ENCODE measurements at regions not wholly inside any gene's neighbourhood (a gene's known extent, or its start where the extent isn't known, plus 50 kb on each side); places are given as distances from the start of the nearest gene placed in this dataset.

GRCh38 chr6:168181876-168182275 is 102.9 kb upstream of the FRMD1 start:
- Mint-ChIP-seq H3K27ac (no peak overlapping the region), H3K36me3 (ENCODE audit: insufficient read depth) (no peaks in the 10 kb centered on the region), H3K27me3 (peaks cover 28% of the 10 kb centered on the region), H3K9me3 (ENCODE audit: low read depth) (no peaks in the 10 kb centered on the region), H3K4me1 (ENCODE audit: low read depth) (peaks cover 10% of the 10 kb centered on the region), H3K4me3 (ENCODE audit: low read depth) (no peak overlapping the region)
- DNase-seq (ENCODE audit: low spot score, unreplicated experiment) = no peak
- TF ChIP-seq CTCF (IDR thresholded peaks at IDR 0.05; ENCODE audit: unreplicated experiment) = no peak

- no peaks in the 10 kb centered on the region for H3K36me3 Mint-ChIP-seq (ENCODE audit: insufficient read depth)
- H3K4me3 Mint-ChIP-seq (ENCODE audit: low read depth) = no peak overlapping the region
- peaks cover 28% of the 10 kb centered on the region for H3K27me3 Mint-ChIP-seq
- TF ChIP-seq CTCF (IDR thresholded peaks at IDR 0.05; ENCODE audit: unreplicated experiment) = no peak
- H3K27ac Mint-ChIP-seq = no peak overlapping the region
- no peak for DNase-seq (ENCODE audit: low spot score, unreplicated experiment)
- H3K4me1 Mint-ChIP-seq (ENCODE audit: low read depth) = peaks cover 10% of the 10 kb centered on the region
- H3K9me3 Mint-ChIP-seq (ENCODE audit: low read depth) = no peaks in the 10 kb centered on the region
Measured at GRCh38 chr6:168181316-168181715, 102.3 kb upstream of the FRMD1 start.

- no peak for DNase-seq (ENCODE audit: low spot score, unreplicated experiment)
- Mint-ChIP-seq H3K4me1 (ENCODE audit: low read depth) (peaks cover 10% of the 10 kb centered on the region), H3K4me3 (ENCODE audit: low read depth) (no peak overlapping the region), H3K9me3 (ENCODE audit: low read depth) (no peaks in the 10 kb centered on the region), H3K27ac (no peak overlapping the region), H3K27me3 (peaks cover 28% of the 10 kb centered on the region), H3K36me3 (ENCODE audit: insufficient read depth) (no peaks in the 10 kb centered on the region)
- no peak for TF ChIP-seq CTCF (IDR thresholded peaks at IDR 0.05; ENCODE audit: unreplicated experiment)
Measured at GRCh38 chr6:168180548-168181011, 101.6 kb upstream of the FRMD1 start.

- peaks cover 26% of the 10 kb centered on the region for H3K27me3 Mint-ChIP-seq
- H3K36me3 Mint-ChIP-seq (ENCODE audit: insufficient read depth) = no peaks in the 10 kb centered on the region
- TF ChIP-seq CTCF (IDR thresholded peaks at IDR 0.05; ENCODE audit: unreplicated experiment) = no peak
Measured at GRCh38 chr6:168179702-168180382, 100.8 kb upstream of the FRMD1 start.

GRCh38 chr6:168179133-168179532 is 100.1 kb upstream of the FRMD1 start:
- Mint-ChIP-seq H3K4me1 (ENCODE audit: low read depth) (peaks cover 11% of the 10 kb centered on the region), H3K27ac (no peak overlapping the region), H3K27me3 (peaks cover 28% of the 10 kb centered on the region)

More at GRCh38 chr6:168179702-168180382, 100.8 kb upstream of the FRMD1 start:
- Mint-ChIP-seq H3K4me1 (ENCODE audit: low read depth) (peaks cover 10% of the 10 kb centered on the region), H3K27ac (no peak overlapping the region), H3K9me3 (ENCODE audit: low read depth) (no peaks in the 10 kb centered on the region), H3K4me3 (ENCODE audit: low read depth) (no peak overlapping the region)
- DNase-seq (ENCODE audit: low spot score, unreplicated experiment) = no peak

More at GRCh38 chr6:168179133-168179532, 100.1 kb upstream of the FRMD1 start:
- Mint-ChIP-seq H3K4me3 (ENCODE audit: low read depth) (no peak overlapping the region), H3K9me3 (ENCODE audit: low read depth) (no peaks in the 10 kb centered on the region), H3K36me3 (ENCODE audit: insufficient read depth) (no peaks in the 10 kb centered on the region)
- DNase-seq (ENCODE audit: low spot score, unreplicated experiment) = no peak
- TF ChIP-seq CTCF (IDR thresholded peaks at IDR 0.05; ENCODE audit: unreplicated experiment) = no peak
